Epithelial cell of prostate (primary cell): ENCODE measurements at regions not wholly inside any gene's neighbourhood (a gene's known extent, or its start where the extent isn't known, plus 50 kb on each side); places are given as distances from the start of the nearest gene placed in this dataset.

Experiments
- DNase-seq: peaks from one replicate; pipeline ENCODE4 v3.0.0-alpha.2; 2011; ENCODE audit warnings: low read depth, low spot score
- H3K27ac ChIP-seq: fragments of 450-650 bp; 2 replicates; pipeline ENCODE4 v1.5.1; 2017; ENCODE audit warnings: mild to moderate bottlenecking

GRCh38 chr15:95968856-95969255 lies 361.6 kb upstream of the NR2F2 start:
- no peak overlapping the region for H3K27ac ChIP-seq
- DNase-seq = no peak

GRCh38 chr15:95970326-95970725 lies 360.2 kb upstream of the NR2F2 start:
- no peak for DNase-seq
- no peak overlapping the region for H3K27ac ChIP-seq

GRCh38 chr15:95972041-95972553 lies 358.4 kb upstream of the NR2F2 start:
- H3K27ac ChIP-seq = no peak overlapping the region
- no peak for DNase-seq

- no peak overlapping the region for H3K27ac ChIP-seq
- no peak for DNase-seq
These were observed 357.7 kb upstream of the NR2F2 start for GRCh38 chr15:95972812-95973211.

GRCh38 chr15:95973566-95974256 lies 356.8 kb upstream of the NR2F2 start:
- H3K27ac ChIP-seq = no peak overlapping the region
- DNase-seq = no peak

- DNase-seq = no peak
- H3K27ac ChIP-seq = no peak overlapping the region
These were observed 355.3 kb upstream of the NR2F2 start for GRCh38 chr15:95975212-95975611.

GRCh38 chr15:95979286-95979685 lies 351.2 kb upstream of the NR2F2 start:
- DNase-seq = no peak
- H3K27ac ChIP-seq = no peak overlapping the region

GRCh38 chr15:95981209-95981608 lies 349.3 kb upstream of the NR2F2 start:
- no peak overlapping the region for H3K27ac ChIP-seq
- DNase-seq = no peak

- H3K27ac ChIP-seq = no peak overlapping the region
- DNase-seq = no peak
These were observed 343.2 kb upstream of the NR2F2 start for GRCh38 chr15:95987299-95987698.

GRCh38 chr15:95987886-95988573 lies 342.5 kb upstream of the NR2F2 start:
- DNase-seq = no peak
- no peak overlapping the region for H3K27ac ChIP-seq

GRCh38 chr15:95988574-95988887 lies 342.0 kb upstream of the NR2F2 start:
- DNase-seq = no peak
- no peak overlapping the region for H3K27ac ChIP-seq

GRCh38 chr15:95989392-95989791 lies 341.1 kb upstream of the NR2F2 start:
- no peak overlapping the region for H3K27ac ChIP-seq
- DNase-seq = peak; percentile 10

- H3K27ac ChIP-seq = no peak overlapping the region
- DNase-seq = no peak
These were observed 339.7 kb upstream of the NR2F2 start for GRCh38 chr15:95990833-95991232.

GRCh38 chr15:95994418-95994817 lies 336.1 kb upstream of the NR2F2 start:
- DNase-seq = no peak
- no peak overlapping the region for H3K27ac ChIP-seq

- no peak overlapping the region for H3K27ac ChIP-seq
- DNase-seq = no peak
These were observed 334.9 kb upstream of the NR2F2 start for GRCh38 chr15:95995375-95996168.

GRCh38 chr15:95996494-95996893 lies 334.0 kb upstream of the NR2F2 start:
- no peak for DNase-seq
- H3K27ac ChIP-seq = no peak overlapping the region

GRCh38 chr15:95998935-95999334 lies 331.6 kb upstream of the NR2F2 start:
- no peak overlapping the region for H3K27ac ChIP-seq
- DNase-seq = no peak

- no peak for DNase-seq
- no peak overlapping the region for H3K27ac ChIP-seq
These were observed 327.3 kb upstream of the NR2F2 start for GRCh38 chr15:96002890-96003859.

- H3K27ac ChIP-seq = no peak overlapping the region
- DNase-seq = no peak
These were observed 324.6 kb upstream of the NR2F2 start for GRCh38 chr15:96005906-96006305.

- no peak for DNase-seq
- no peak overlapping the region for H3K27ac ChIP-seq
These were observed 319.4 kb upstream of the NR2F2 start for GRCh38 chr15:96011136-96011535.
